Inflammatory macrophage (primary cell): ENCODE measurements at regions not wholly inside any gene's neighbourhood (a gene's known extent, or its start where the extent isn't known, plus 50 kb on each side); places are given as distances from the start of the nearest gene placed in this dataset.
"Not testable (repeated sequence)": the region's sequence is repeated elsewhere in the genome, so short reads cannot be mapped to it uniquely, and the experiment has no call there.

ENCODE experiments used
- DNase-seq, 2 donors: peaks; one replicate each; pipeline ENCODE4 v3.0.0-alpha.2; 2020 to 2022

- DNase-seq = no peak
Measured at GRCh38 chr6:44722736-44723135, 335.2 kb downstream of the CDC5L start.

- no peak for DNase-seq
Measured at GRCh38 chr6:44723439-44724197, 336.1 kb downstream of the CDC5L start.

GRCh38 chr6:44725070-44725469 lies 337.6 kb downstream of the CDC5L start:
- DNase-seq = peak; percentile 14 to 47

GRCh38 chr6:44727651-44728630 lies 340.4 kb downstream of the CDC5L start:
- DNase-seq = no peak

- no peak for DNase-seq
Measured at GRCh38 chr6:44730771-44731391, 343.4 kb downstream of the CDC5L start.

GRCh38 chr6:44731485-44732095 lies 344.1 kb downstream of the CDC5L start:
- DNase-seq = no peak

- DNase-seq = no peak
Measured at GRCh38 chr6:44732243-44732642, 344.7 kb downstream of the CDC5L start.

GRCh38 chr6:44733126-44733525 lies 345.6 kb downstream of the CDC5L start:
- DNase-seq = no peak

- peak; percentile 52 to 67 for DNase-seq
Measured at GRCh38 chr6:44733868-44734267, 346.4 kb downstream of the CDC5L start.

GRCh38 chr6:44734886-44735629 lies 347.6 kb downstream of the CDC5L start:
- no peak for DNase-seq

- DNase-seq = no peak
Measured at GRCh38 chr6:44735630-44735963, 348.1 kb downstream of the CDC5L start.

GRCh38 chr6:44737341-44737740 lies 349.8 kb downstream of the CDC5L start:
- no peak for DNase-seq

GRCh38 chr6:44737829-44738528 lies 350.5 kb downstream of the CDC5L start:
- DNase-seq = peak; percentile 30 to 50

- peak; percentile 33 to 53 for DNase-seq
Measured at GRCh38 chr6:44738601-44739146, 351.2 kb downstream of the CDC5L start.

- no peak for DNase-seq
Measured at GRCh38 chr6:44739181-44739580, 351.7 kb downstream of the CDC5L start.

GRCh38 chr6:44740566-44741120 lies 353.1 kb downstream of the CDC5L start:
- DNase-seq = peak in 1 of 2 donors; percentile 25

- no peak for DNase-seq
Measured at GRCh38 chr6:44742201-44742600, 354.7 kb downstream of the CDC5L start.

- no peak for DNase-seq
Measured at GRCh38 chr6:44742828-44743372, 355.4 kb downstream of the CDC5L start.

- not testable (repeated sequence) for DNase-seq
Measured at GRCh38 chr6:44760116-44760515, 372.6 kb downstream of the CDC5L start.

- DNase-seq = no peak
Measured at GRCh38 chr6:44761046-44761445, 373.5 kb downstream of the CDC5L start.
